Hypothalamus (tissue), 51 donors: ENCODE measurements at regions not wholly inside any gene's neighbourhood (a gene's known extent, or its start where the extent isn't known, plus 50 kb on each side); places are given as distances from the start of the nearest gene placed in this dataset.

Experiments used
- DNase-seq, 51 donors: peaks; one replicate each; lab custom pipeline; 2025; lab: John Stamatoyannopoulos, UW

DNA sequence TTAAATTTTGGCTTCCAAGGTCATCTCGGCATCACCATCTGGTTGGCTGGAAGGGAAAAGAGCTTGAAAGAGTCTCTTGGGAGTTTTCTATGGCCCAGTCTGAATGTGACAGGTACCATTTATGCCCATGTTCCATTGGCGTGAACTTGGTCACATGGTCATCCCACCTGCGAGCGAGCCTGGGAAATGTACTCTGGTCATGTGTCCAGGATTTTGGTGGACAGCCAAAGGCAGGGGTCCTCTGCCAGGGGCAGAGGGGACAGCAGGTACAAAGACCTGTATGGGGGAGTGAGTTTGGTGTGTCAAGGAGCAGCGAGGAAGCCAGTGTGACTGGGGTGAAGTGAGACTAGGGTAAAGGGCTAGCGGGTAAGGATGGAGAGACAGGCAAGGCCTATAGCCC is 112.6 kb downstream of the CDC5L start:
- no peak for DNase-seq

GRCh38 chr6:44503471-44503870 is 116.0 kb downstream of the CDC5L start:
- DNase-seq, result no peak

DNA sequence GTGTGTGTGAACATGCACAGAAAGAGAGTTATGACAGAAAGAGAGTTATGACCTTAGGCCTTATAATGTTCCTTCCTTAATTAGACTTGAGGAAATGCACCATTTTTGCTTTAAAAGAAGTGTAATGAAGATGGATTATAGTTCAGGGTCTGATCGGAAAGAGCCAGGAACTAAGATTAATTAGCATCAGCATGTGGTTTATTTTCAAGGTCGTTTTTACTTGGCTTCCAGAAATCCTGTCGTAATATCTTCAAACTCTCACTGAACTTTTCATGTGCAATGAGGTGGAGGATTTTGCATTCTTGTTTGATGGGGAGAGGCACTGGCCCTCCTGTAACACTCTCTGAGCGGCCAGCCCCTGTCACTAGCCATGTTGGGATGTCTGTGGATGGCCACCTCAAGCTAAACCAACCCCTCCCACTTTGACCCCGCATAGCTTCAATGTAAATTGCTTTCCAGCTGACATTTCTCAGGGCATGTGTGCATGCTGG is 116.8 kb downstream of the CDC5L start:
- no peak for DNase-seq

- DNase-seq, result no peak
These were observed 118.2 kb downstream of the CDC5L start for GRCh38 chr6:44505751-44506150.

DNA sequence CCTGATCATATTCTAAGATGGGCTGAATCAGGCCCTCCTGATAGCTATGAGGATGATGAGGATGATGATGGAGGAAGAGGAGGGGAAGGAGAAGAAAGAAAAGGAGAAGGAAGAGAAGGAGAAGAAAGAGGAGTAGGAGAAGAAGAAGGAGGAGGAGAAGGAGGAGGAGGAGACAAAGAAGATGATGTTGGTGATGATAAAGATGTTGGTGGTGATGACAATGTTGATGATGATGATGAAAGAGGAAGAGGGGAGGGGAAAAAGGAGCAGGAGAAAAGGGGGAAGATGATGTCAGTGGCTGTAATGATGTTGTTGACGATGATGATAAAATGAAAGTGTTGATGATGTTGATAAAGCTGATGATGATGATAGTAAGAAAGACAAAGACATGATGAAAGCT is 119.5 kb downstream of the CDC5L start:
- DNase-seq, result no peak

- no peak for DNase-seq
These were observed 121.1 kb downstream of the CDC5L start for GRCh38 chr6:44508646-44509045.

GRCh38 chr6:44511126-44511525 is 123.6 kb downstream of the CDC5L start:
- no peak for DNase-seq

DNA sequence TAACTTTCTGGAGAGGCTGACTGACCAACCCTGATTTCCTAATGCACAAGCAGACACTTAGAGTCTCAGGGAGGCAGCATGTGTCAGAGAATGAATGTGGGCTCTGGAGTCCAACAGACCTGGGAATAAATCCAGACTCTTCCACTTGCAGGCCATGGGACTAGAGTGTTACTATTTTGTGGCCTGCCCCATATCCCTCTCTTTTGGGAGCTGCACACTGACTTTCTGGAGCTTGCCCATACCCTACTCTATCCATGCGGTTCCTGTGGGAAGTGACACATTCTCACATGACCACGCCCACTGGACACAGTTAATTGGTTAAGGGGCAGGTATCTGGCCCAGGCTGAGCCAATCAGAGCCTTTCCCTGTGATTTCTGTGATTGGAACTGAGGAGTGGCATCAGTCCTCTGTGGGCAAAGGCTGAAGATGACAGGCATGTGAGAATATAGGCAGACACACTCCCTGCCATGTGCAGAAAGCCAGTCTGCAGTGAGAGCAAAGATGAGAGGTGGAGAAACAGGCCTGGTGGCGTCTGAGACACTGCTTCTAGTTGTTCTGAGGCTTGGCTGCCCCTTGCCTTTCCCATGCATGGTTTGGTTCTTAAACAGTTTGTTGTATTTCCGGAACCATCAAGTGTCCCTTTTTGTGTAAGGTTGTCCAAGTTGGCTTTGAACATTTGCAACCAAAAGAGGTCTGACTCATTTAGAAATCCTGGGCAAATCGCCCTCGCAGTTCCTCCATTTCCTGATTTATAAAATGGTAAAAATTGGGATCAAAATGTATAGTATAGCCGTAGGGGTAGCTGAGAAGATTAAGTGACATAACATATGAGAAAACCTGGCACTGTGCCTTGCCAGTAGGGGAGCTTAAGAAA is 125.6 kb downstream of the CDC5L start:
- peak in 18 of 51 donors; percentile 9 to 47 (median 32) for DNase-seq

- no peak for DNase-seq
These were observed 126.6 kb downstream of the CDC5L start for GRCh38 chr6:44514085-44514484.

DNA sequence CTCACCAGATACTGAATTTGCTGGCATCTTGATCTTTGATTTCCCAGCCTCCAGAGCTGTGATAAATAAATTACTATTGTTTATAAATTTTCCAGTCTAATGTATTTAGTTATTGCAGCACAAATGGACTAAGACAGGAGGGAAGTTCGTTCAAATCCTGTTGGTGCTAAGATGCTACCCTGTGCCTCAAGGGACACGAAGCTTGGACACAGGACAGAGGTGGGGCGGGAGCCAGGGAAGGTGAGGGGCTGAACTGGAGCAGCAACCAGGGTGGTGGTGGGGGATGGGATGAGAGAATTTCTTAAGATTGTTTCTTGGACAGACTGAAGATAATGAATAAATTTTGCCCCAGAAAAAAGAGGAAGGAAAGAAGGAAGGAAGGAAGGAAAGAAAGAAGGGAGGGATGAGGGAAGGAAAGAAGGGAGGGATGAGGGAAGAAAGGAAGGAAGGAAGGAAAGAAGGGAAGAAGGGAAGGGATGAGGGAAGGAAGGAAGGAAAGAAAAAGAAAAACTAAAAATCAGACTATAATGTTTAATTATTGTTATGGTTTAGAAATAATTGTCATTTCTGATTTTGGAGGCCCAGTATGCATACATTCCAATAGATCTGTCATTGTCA is 127.2 kb downstream of the CDC5L start:
- DNase-seq, result no peak

GRCh38 chr6:44522871-44523270 is 135.4 kb downstream of the CDC5L start:
- no peak for DNase-seq

DNA sequence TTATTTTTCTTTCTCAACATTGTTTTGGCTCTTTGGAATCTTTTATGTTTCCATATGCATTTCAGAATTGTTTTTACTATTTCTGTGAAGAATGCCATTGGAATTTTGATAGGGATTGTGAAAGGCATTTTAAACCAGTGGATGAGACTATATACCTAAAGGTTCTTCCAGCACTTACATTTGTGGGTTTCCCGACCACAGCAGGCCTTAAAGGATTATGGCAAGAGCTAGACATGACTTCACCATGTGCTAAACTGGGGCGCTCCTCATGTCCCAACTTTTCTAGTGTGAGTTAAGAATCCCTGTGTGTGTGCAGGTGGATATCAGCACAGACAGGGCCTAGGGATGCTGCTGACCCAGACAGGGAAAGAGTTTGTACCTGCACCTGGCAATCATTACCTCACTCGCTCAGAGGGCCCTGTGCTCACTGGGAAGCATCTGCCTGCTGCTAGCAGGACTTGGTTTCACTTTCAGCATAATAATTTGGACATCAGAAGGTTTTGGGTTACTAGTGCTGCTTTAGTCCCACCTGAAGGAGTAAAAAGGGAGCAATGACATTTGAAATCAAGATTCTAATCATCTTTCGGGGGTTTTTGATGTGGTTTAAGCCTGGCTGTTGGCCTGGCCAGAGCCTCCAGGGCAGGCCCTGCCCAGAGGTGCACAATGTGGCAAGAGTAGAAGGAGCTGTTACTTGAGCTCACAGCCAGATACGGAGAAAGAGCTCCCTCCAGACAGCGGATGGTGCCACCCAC is 137.1 kb downstream of the CDC5L start:
- no peak for DNase-seq

DNA sequence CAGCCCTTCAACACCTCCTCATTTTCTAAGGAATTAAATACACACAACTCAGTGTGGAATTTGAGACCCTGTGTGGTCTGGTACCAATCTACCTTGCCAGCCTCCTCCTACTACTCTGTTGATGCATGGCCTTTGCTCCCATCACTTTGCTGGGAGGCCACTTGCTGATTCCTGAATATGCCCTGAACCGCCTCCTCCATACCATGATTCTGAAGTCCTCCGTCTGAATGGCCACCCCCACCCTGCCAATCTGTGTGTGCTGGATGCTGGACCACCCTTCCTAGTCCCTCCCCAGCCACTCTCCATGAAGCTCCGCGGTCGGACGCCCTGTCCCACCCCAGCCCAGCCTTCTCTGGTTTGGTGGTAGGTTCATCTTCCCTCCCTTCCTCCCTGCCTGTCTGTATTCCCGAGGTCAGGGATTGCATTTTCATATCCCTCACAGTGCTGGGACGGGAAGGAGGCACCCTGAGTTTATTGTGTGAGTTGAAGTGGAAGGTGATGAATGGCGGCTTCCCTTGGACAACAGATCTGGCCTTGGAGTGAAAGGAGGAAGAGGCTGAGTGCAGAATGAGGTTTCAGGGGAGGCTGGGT is 138.3 kb downstream of the CDC5L start:
- no peak for DNase-seq

DNA sequence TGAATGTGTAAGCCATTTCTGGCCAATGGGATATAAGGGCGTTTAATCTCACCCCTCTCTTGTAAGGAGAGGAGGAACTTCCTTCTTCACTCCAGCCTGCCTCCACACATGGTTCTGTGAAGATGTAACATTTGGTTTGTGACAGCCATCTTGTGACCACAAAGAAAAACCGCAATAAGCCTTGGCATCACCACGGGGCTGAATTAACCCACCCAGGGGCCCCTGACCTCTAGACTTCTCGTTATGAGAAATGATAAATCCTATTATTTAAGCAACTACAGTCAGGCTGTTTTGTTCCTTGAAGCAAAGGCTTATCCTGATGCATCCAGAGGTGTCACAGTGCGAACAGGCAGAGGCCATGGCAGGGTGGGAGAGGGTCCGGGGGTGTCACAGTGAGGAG is 139.7 kb downstream of the CDC5L start:
- no peak for DNase-seq

DNA sequence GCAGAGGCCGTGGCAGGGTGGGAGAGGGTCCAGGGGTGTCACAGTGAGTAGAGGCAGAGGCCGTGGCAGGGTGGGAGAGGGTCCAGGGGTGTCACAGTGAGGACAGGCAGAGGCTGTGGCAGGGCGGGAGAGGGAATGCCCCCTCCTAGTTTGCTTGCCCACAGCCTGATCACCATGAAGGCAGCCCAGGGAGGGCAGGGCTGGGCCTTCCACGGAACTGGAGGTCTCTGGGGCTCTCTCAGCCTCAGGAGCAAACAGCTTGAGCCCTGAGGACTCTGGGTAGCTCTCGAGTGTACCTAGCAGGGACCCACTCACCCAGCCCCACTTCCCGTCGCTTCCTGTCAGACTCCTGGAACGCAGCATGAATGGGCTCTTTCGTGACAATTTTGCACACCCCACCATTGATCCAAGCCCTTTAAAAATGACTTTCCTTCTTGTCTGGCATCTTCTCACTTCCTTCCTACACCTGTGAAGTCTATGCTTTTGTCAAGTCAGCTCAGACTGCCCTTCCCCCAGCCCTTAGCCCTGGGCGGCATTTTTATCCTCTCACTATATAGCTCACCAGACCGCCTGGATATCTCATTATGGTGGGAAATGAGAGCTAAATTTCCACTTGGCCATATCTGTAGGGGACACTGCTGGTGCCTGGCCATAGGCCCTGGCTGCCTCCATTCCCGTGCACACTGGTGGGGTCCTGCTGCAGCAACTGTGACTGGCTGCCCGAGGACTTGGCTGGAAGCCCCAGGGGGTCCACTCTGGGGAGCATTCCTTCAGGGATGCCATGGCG is 140.3 kb downstream of the CDC5L start:
- DNase-seq, result no peak

- DNase-seq, result no peak
These were observed 140.8 kb downstream of the CDC5L start for GRCh38 chr6:44528370-44528644.

DNA sequence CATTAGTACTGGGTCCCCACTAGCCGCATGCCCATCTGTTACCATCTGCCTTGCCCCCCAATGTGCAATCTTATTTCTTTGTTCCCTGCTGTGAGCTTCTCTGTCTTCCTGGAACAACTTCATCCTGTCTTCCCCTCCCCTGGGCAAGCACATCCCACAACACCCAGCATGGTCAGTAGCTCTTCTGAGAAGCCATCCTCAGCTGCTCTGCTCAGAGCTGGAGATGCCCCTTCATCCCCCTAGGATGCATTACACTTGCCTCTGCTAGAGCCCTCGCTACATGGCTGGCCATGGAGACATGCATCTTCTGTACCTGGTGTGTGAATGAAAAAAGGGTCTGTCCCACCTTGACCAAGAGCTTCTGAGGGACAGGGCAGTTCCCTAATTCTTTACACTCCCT is 141.2 kb downstream of the CDC5L start:
- DNase-seq, result no peak

DNA sequence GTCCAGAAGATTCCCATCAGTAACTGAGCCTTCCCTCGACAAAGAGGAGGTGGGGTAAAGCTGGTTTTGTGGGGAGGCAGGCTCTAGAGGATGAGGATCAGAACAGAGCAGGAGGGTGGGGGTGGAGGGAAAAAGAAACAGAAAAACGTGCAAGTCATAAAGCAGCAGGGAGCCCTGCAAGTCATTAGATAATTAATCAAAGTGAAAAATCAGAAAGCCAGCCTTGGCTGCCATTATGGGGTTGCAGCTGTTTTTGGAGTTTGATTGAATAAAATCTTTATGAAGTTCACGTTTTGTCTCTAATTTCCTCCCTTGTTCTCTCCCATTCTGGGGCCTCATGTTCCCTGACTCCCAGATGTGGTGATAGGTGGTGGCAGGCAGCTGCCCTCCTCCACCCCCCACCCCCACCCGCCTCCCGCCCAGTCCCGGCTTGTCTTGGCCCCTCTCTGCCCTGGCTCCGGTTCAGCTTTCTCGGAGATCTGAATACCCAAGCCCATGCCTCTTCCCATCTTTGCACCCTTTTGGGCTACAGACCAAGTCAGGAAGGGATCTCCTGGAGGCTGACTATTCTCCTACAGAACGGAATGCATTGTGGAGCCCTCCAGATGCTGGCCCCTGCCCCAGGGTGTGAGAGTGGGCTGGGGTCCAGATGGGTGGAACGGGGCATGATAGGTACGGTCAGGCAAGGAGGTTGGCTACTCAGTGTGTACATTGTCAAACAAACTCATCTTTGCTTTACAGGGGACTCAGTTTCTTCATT is 141.8 kb downstream of the CDC5L start:
- DNase-seq, result no peak

- no peak for DNase-seq
These were observed 142.9 kb downstream of the CDC5L start for GRCh38 chr6:44530209-44530909.
